Activated CD4-positive, alpha-beta T cell treated with anti-CD3 and anti-CD28 coated beads for 24 hours (primary cell): ENCODE measurements at regions not wholly inside any gene's neighbourhood (a gene's known extent, or its start where the extent isn't known, plus 50 kb on each side); places are given as distances from the start of the nearest gene placed in this dataset.

Experiments used
- DNase-seq, 2 donors: peaks; one replicate each; pipeline ENCODE4 v3.0.0-alpha.2; 2020; ENCODE audit warnings: low read depth in 2 of 2

DNA sequence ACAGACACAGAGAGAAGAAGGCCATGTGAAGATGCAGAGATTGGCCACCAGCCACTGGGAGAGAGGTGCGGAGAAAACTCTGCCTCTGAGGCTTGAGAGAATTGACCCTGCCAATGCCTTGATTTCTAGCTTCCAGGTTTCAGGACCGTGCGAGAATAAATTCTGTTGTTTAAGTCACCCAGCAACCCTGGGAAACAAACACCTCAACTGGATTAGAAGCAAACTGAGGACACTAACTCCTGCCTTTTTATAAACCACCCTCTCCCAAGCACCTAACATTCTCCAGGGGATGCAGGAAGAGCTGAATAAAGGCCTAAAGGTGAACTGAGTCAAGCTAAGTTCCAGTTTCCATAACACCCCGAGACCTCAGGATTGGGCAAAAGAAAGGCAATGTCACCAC, 136.1 kb downstream of the ANKRD60 start:
- no peak for DNase-seq

DNA sequence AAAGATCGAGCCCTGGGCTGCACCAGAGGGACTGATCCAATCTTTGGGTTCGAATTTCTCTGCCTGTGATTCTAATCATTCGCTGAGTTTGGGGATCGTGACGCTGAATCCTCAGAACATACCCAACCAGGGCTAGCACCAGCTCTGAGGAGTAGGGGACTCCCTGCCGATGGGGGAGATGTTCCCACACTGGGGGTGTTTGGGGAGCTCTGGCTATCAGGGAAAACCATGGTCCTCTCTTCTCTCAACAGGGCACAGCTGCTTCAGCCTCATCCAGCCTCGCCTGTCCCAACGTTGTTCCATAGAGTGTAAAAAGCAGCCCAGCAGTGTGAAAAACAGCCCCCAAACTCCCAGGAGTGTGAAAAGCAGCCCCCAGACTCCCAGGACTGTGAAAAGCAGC, 136.6 kb downstream of the ANKRD60 start:
- no peak for DNase-seq

DNA sequence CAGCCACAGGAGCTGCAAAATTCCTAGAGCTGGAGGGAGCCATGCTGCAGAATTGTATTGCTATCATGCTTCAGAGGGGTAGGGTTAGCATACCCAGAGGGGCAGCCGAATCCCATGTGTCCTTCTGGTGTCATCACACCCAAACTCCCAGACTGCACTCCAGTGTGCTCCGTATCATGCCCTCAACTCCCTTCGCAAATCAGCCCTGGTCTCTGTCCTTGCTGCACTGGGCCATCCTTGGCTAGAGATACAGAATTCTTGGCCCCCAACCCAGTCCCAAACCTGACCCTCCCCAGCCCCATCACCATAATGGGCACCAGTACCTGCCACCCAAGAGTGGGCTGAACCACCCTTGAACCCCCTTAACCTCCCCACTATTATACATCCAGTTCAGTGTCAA, 138.3 kb downstream of the ANKRD60 start:
- DNase-seq, result no peak

- DNase-seq, result no peak
Observed at GRCh38 chr20:58088625-58089024, 139.8 kb downstream of the ANKRD60 start.

DNA sequence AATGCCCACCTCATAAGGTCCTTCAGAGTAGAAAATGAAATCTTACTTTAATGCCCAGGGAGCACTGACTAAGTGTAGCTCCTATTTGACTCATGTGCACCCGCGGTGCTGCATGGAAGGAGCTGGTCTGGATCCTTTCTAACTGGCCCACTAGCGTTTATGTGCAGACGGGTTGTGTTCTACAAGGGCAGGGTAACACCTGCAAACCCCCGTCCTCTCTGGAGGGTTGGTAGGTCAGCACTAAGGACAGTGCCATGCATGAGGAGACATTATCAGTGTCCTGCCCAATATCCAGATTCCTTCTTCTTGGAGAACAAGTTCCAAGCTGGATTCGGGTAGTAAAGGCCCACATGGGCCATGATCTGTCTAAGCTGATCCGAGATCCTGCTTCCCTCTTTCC, 140.3 kb downstream of the ANKRD60 start:
- DNase-seq, result no peak

DNA sequence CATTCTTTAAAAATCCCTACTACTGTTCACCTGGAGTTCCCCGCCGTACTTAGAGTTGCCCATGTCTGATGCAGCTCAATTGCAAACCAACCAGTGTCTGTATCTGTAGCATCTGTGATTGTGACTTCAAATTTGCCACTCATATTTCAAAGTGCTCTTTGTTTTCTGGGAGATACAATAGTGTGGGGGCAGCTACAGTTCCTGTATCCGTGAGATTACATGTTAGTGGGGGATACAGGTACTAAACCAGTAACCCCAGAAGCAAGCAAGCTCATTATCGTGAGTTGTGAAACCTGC, 140.9 kb downstream of the ANKRD60 start:
- DNase-seq, result no peak

DNA sequence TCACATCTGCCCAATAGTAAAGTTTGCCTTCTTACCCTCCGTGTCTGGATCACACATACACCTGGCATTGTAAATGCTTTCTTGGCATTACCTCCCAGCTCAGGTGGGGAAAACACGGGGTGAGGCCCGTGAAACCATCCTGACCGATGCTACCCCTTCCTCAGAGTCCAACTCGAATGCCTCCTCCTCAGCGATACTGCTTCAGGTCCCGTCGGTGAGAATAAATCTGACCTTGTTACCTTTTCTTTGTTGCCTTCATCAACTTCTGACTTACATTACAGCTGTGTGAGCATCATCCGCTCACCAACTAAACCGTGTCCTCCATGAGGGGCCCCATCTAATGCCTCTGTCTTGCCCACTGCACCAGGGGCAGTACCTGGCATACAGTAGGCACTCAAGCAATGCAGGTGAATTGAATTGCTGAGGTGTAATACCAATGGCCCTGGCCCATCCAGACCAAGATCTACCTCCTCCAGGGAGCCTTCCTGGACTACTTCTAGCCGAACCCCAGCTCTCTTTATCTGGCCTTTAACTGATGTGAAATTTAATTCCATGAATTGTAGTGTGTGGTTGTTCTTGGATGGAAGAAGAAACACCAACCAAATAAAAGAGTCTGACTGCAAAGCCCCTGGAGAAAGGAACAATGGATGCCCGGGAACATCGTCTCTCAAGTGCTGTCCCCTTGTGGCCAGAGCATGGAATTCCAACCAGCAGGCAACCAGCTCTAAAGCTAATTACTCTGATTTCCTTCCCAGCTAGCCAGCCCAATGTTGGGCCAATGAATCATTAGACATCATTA, 141.5 kb downstream of the ANKRD60 start:
- DNase-seq, result no peak

DNA sequence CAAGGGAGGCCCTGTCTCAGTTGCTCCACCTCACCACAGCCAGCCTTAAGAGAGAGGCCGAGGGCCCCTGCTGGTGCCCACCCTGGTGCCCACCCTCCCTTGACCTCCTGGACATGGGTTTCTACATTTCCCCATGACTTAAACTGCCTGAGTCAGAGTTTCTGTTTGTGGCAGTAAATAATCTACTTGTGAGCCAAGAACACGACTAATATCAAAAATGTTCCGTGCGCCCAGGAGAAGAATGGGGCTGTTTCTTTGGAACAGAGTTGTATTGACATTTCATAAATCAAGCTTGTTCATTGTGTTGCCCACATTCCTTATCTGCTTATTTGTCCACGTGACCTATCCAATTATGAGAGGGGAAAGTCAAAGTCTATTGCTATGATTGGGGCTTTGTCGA, 143.5 kb downstream of the ANKRD60 start:
- no peak for DNase-seq

- no peak for DNase-seq
Observed at GRCh38 chr20:58084566-58084965, 143.9 kb downstream of the ANKRD60 start.

- DNase-seq, result no peak
Observed at GRCh38 chr20:58081846-58082245, 146.6 kb downstream of the ANKRD60 start.

- DNase-seq, result no peak
Observed at GRCh38 chr20:58078741-58079522, 149.5 kb downstream of the ANKRD60 start.

DNA sequence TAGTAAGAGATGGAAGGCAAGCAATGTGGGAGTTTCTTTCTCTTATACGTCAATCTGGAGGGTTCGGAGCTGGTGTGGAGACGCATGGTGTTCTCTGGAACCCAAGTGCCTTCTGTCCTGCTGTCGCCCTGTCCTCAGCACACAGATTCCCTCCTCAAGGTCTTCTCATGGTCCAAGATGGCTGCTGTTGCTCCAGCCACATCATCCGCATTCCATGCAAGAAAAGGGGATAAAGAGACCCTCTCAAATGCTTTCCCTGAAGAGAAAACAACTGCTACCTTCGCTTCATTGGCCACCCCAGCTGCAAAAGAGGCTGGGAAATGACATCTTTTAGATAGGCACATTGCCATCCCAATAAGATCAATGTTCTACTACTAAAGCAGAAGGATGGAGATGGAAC, 151.2 kb downstream of the ANKRD60 start:
- no peak for DNase-seq

DNA sequence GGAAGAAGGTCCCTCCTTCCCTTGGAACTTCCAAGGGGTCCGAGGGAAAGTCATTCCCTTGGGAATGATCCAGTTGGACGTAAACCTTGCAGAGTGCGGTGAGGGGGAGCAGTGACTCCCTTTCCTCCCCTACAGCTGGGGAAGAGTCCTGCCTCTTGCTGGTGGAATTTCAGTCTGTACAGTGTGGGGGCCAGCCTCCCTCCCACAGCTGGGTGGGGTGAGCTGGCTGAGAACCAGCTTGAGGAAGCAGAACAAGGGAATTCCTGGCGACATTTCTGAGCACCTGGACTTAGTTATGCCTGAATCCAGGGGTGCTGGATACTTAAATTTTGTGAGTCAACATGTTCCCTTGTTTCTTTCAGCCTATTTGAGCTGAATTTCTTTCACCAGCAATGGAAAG, 152.0 kb downstream of the ANKRD60 start:
- no peak for DNase-seq

- no peak for DNase-seq
Observed at GRCh38 chr20:58075586-58076345, 152.7 kb downstream of the ANKRD60 start.

GRCh38 chr20:58073945-58074856, 154.3 kb downstream of the ANKRD60 start:
- DNase-seq, result no peak

DNA sequence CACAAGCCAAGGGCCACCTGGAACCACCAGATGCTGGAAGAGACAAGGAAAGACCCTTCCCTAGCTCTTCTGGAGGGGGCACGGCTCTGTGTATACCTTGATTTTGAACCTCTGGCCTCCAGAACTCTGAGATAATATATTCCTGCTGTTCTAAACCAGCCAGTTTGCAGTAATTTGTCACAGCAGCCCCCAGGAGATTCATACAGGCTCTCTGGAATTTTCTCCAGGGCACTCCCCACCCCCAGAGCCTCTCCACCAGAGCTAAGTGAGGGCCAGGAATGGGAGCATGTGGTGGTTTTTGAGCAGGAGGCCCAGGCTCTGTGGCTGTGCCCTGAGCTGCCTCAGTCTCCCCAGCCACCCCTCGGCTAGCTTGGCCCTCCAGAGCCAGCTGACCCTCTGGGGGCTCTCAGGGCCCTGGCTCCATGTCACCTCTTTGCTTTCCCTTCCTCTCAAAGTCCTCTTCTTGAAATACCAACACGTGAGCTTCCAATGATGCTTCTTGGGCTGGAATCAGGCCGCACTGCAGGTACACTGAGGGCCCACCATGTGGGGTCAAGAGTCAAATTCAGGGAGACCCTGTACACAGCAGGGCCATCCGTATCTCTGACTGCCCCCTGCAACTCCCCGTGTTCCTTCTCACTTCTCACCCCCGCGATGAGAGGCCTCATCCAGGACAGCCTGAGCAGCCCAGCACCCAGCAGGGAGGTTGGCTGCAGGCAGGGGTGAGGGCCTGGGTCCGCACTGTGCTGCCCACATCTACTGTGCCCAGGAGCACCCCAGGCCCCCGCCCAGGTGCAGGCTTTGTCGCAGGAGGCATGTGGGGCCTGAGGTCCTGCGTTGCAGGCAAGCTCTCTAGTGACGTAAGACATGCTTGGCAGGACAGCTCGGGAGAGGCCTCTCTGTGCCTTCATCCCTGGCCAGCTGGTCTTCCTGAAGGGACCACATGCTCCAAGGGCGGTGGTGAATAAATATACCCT, 155.5 kb downstream of the ANKRD60 start:
- no peak for DNase-seq

DNA sequence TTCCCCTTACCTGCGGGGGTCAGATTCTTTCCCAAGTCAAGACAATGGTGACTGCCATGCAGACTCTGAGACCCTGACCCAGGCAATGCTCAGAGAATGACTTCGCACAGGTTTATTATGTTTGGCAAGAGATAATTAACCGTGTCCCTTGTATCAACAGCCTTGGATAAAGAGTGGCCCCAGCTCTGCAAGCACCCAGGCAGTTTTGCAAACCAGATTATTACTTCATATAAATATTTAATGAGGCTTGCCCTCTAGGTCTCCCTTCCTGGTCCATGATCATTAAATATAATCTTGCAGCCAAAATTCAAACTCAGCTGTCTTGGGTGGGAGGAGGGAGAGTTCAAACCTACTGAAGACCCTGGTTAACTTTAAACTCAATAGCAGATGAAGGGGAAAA, 156.5 kb downstream of the ANKRD60 start:
- no peak for DNase-seq

GRCh38 chr20:58071298-58071697, 157.2 kb downstream of the ANKRD60 start:
- no peak for DNase-seq

- no peak for DNase-seq
Observed at GRCh38 chr20:58070664-58071196, 157.7 kb downstream of the ANKRD60 start.
